Parathyroid adenoma (tissue), 2 donors: ENCODE measurements at regions not wholly inside any gene's neighbourhood (a gene's known extent, or its start where the extent isn't known, plus 50 kb on each side); places are given as distances from the start of the nearest gene placed in this dataset.

ENCODE experiments used
- H2AFZ ChIP-seq: fragments of 300-600 bp; sonication (generic); one replicate; pipeline ENCODE4 v1.7.0; 2017; ENCODE audit warnings: antibody characterized with exemption, mild to moderate bottlenecking
- H3K27ac ChIP-seq: fragments of 300-600 bp; sonication (generic); one replicate; pipeline ENCODE4 v1.7.0; 2017
- H3K27me3 ChIP-seq: fragments of 300-600 bp; sonication (generic); one replicate; pipeline ENCODE4 v1.7.0; 2017; ENCODE audit warnings: low read length; ENCODE audit not compliant: control insufficient read depth, insufficient read depth
- H3K36me3 ChIP-seq: fragments of 300-600 bp; sonication (generic); one replicate; pipeline ENCODE4 v1.7.0; 2017; ENCODE audit warnings: low read length; ENCODE audit not compliant: control insufficient read depth, insufficient read depth
- H3K4me1 ChIP-seq: fragments of 300-600 bp; sonication (generic); one replicate; pipeline ENCODE4 v1.7.0; 2017; ENCODE audit warnings: control low read depth
- H3K4me2 ChIP-seq: fragments of 300-600 bp; sonication (generic); one replicate; pipeline ENCODE4 v1.7.0; 2017; ENCODE audit warnings: low read length
- H3K4me3 ChIP-seq: fragments of 300-600 bp; sonication (generic); one replicate; pipeline ENCODE4 v1.7.0; 2017; ENCODE audit warnings: low read depth, low read length
- H3K79me2 ChIP-seq: fragments of 300-600 bp; sonication (generic); one replicate; pipeline ENCODE4 v1.7.0; 2017; ENCODE audit warnings: control low read depth
- H3K9ac ChIP-seq: fragments of 300-600 bp; sonication (generic); one replicate; pipeline ENCODE4 v1.7.0; 2017; ENCODE audit warnings: mild to moderate bottlenecking
- H3K9me3 ChIP-seq: fragments of 300-600 bp; sonication (generic); one replicate; pipeline ENCODE4 v1.7.0; 2017; ENCODE audit warnings: low read length; ENCODE audit not compliant: control insufficient read depth
- CTCF ChIP-seq: fragments of 300-600 bp; sonication (generic); IDR thresholded peaks from one replicate; pipeline ENCODE4 v1.7.0; 2017; ENCODE audit warnings: antibody characterized with exemption, mild to moderate bottlenecking
- donor health status: primary hyperparathyroidism.

GRCh38 chr13:40387775-40388174, 278.7 kb downstream of the FOXO1 start:
- no peak overlapping the region for H3K9ac ChIP-seq
- no peak overlapping the region for H3K27ac ChIP-seq
- no peaks in the 10 kb centered on the region for H3K27me3 ChIP-seq
- no peak overlapping the region for H2AFZ ChIP-seq
- H3K4me3 ChIP-seq = no peak overlapping the region
- no peak overlapping the region for H3K4me2 ChIP-seq
- no peaks in the 10 kb centered on the region for H3K36me3 ChIP-seq
- no peak for TF ChIP-seq CTCF
- H3K9me3 ChIP-seq = no peaks in the 10 kb centered on the region
- no peaks in the 10 kb centered on the region for H3K79me2 ChIP-seq
- H3K4me1 ChIP-seq = no peaks in the 10 kb centered on the region

GRCh38 chr13:40388617-40389016, 277.8 kb downstream of the FOXO1 start:
- no peak for TF ChIP-seq CTCF
- no peak overlapping the region for H3K4me3 ChIP-seq

GRCh38 chr13:40389081-40389641, 277.3 kb downstream of the FOXO1 start:
- no peak overlapping the region for H2AFZ ChIP-seq
- no peaks in the 10 kb centered on the region for H3K27me3 ChIP-seq
- H3K79me2 ChIP-seq = no peaks in the 10 kb centered on the region
- no peaks in the 10 kb centered on the region for H3K4me1 ChIP-seq
- H3K9me3 ChIP-seq = no peaks in the 10 kb centered on the region
- H3K4me2 ChIP-seq = no peak overlapping the region
- no peaks in the 10 kb centered on the region for H3K36me3 ChIP-seq
- TF ChIP-seq CTCF = no peak
- H3K27ac ChIP-seq = no peak overlapping the region
- H3K4me3 ChIP-seq = no peak overlapping the region
- H3K9ac ChIP-seq = no peak overlapping the region

More at GRCh38 chr13:40388617-40389016, 277.8 kb downstream of the FOXO1 start:
- Histone ChIP-seq H3K9ac (no peak overlapping the region), H3K4me2 (no peak overlapping the region), H3K4me1 (no peaks in the 10 kb centered on the region), H3K79me2 (no peaks in the 10 kb centered on the region), H3K9me3 (no peaks in the 10 kb centered on the region), H3K36me3 (no peaks in the 10 kb centered on the region), H3K27ac (no peak overlapping the region), H2AFZ (no peak overlapping the region), H3K27me3 (no peaks in the 10 kb centered on the region)

- no peak for TF ChIP-seq CTCF
These were observed 276.0 kb downstream of the FOXO1 start for GRCh38 chr13:40390401-40390916.

GRCh38 chr13:40391788-40392187, 274.7 kb downstream of the FOXO1 start:
- H3K4me1 ChIP-seq = no peaks in the 10 kb centered on the region
- H3K27ac ChIP-seq = no peak overlapping the region
- H3K4me3 ChIP-seq = no peak overlapping the region
- H3K27me3 ChIP-seq = no peaks in the 10 kb centered on the region
- no peaks in the 10 kb centered on the region for H3K79me2 ChIP-seq
- no peak overlapping the region for H3K4me2 ChIP-seq
- no peak for TF ChIP-seq CTCF
- no peaks in the 10 kb centered on the region for H3K9me3 ChIP-seq
- no peaks in the 10 kb centered on the region for H3K36me3 ChIP-seq
- H2AFZ ChIP-seq = no peak overlapping the region
- H3K9ac ChIP-seq = no peak overlapping the region

More at GRCh38 chr13:40390401-40390916, 276.0 kb downstream of the FOXO1 start:
- Histone ChIP-seq H3K27ac (no peak overlapping the region), H3K27me3 (no peaks in the 10 kb centered on the region), H3K36me3 (no peaks in the 10 kb centered on the region), H3K9me3 (no peaks in the 10 kb centered on the region), H2AFZ (no peak overlapping the region), H3K9ac (no peak overlapping the region), H3K4me3 (no peak overlapping the region), H3K4me1 (no peaks in the 10 kb centered on the region), H3K79me2 (no peaks in the 10 kb centered on the region), H3K4me2 (no peak overlapping the region)
